ENCODE measurements at regions not wholly inside any gene's neighbourhood (a gene's known extent, or its start where the extent isn't known, plus 50 kb on each side); places are given as distances from the start of the nearest gene placed in this dataset.

DNA sequence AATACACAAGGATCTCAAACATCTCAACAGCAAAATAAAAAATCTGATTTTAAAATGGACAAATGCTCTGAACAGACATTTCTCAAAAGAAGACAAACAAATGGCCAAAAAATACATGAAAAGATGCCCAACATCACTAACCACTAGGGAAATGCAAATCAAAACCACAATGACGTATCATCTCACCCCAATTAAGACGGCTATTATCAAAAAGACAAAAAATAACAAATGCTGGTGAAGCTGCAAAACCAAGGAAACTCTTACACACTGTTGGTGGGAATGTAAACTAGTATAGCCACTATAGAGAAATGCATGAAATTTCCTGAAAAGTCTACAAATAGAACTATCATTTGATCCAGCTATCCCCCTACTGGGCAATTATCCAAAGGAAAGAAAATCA is 145.0 kb downstream of the BTG1 start:
- DNase-seq (ENCODE audit: low spot score), result no peak

DNA sequence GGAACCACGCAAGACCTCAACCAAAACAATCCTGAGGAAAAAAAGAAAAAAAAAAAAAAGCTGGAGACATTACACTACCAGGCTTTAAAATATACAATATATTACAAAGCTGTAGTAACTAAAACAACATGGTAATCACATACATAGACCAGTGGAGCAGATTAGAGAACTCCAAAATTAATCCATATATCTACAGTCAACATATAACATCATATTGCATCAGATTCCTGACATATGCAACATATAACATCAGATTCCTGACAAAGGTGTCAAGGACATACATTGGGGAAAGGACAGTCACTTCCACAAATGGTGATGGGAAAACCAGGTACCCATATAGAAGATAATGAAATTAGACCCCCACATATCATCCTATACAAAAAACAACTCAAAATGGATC is 145.8 kb downstream of the BTG1 start:
- DNase-seq (ENCODE audit: low spot score), result no peak

DNA sequence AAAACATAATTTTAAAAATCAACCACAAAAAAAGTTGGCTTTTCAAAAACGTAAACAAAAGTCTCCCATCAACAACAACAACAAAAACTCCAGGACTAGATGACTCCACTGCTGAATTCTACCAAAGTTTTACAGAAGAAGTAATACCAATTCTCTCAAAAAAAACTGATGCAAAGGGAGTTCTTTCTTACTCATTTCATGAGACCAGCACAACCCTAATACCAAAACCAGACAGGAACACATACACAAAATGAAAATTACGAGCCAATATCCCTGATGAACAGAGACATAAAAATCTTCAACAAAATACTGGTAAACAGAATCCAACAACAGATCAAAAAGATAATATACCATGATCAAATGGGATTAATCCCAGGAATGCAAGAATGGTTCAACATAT is 147.3 kb downstream of the BTG1 start:
- no peak for DNase-seq (ENCODE audit: low spot score)

DNA sequence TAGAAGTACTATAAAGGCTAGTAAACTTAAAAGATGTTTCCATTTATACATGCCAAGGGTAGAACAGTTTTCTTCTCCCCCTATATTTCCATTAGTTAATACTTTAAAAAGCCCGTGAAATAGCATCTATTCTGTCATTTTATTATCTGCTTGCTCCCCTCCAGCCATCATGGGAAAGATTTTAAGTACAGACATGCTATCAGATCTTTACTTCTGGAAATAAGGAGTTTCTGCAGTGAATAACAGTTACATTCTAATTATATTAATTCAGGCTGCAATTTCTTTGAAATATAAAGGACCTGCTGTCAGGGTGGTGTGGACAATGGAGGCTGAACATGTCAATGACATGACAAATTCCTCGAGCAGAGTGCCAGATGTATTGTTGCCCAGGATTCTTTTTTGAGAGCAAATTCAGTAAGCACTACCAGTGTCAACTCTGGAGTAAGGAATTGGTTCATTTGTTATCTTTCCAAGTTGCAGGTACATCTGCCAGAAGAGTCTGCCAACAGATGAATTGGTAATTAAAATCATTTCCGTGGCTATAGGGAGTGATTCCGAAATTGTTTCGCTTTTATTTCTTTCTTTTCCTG is 151.3 kb downstream of the BTG1 start:
- no peak for DNase-seq (ENCODE audit: low spot score)

DNA sequence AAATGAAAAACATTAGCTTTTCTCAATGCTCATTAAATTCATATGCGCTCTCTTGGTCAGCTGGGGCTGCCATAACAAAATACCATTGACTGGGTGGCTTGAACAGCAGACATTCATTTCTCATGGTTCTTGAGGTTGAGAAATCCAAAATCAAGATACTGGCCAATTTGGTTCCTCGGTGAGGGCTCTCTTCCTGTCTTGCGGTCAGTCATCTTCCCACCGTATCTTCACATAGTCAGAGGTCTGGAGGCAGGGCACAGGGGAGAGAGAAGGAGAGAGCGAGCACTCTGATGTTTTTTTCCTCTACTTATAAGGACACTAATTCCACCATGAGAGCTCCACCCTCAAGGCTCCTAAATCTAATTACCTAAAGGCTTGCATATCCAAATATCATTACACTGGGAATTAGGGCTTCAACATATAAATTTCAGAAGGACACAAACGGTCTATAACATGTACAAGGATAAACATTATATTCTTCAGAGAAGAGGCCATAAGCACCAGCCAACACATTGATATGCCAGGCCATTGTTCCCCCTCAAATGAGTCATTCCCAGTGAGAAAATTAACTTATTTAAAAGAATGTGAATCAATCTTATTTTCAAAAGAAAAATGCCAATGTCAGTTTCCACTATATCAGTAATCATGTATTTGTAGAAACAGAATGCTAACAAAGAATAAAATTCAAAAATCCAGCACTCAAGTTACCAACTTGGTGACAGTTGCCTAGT is 152.2 kb downstream of the BTG1 start:
- DNase-seq (ENCODE audit: low spot score), result no peak

DNA sequence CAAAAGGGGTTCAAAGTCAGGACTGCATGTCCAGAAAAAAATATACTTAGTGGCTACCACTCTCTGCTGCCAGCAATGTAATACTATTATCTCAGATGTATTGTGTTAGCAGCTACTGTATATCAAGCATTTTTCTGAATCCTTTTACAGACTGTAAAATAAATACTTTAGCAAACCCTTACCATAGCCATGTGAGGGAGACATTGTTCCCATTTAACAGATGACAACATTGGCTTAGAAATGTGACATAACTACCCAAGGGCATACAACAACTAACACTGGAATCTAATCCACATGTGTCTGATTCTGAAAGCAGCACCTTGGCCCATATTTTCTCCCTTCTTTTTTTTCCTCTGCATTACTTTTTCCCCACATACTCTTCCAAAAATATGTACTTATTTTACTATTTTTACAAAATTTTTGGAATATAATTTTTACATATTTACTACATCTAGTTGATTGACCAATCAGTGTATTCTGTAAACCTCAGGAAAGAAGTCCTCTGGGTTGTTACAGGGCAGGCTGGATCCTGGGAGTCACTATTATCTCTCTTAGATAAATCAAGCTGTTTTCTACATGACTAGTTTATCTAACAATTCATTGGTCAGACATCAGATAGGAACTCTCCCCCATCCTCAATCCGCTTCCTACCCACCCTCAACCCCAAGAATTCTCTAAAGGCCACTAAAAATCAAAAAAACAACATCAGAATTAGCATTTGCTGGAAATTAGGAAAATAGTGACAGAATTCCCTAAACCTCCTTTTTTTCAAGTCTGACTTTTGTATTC is 154.1 kb downstream of the BTG1 start:
- no peak for DNase-seq (ENCODE audit: low spot score)

DNA sequence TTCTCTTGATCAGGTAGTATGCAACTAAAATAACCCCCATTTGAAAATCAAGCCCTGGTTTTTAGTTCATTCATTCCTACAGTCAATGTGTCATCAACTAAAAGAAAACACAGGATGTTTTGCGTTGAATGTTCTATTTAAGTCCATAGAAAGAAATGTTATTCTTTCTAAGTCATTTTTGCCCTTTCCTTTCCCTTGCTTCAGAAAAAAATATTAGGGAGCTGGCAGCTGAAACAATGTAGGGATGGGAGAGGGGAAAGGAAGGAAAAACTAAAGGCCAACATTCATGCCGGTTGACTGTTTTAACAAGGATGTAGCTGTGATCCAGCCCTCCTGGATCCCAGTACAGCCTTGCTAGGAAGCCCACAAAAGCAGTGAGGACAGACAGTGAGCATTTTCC is 155.1 kb downstream of the BTG1 start:
- DNase-seq (ENCODE audit: low spot score), result no peak

DNA sequence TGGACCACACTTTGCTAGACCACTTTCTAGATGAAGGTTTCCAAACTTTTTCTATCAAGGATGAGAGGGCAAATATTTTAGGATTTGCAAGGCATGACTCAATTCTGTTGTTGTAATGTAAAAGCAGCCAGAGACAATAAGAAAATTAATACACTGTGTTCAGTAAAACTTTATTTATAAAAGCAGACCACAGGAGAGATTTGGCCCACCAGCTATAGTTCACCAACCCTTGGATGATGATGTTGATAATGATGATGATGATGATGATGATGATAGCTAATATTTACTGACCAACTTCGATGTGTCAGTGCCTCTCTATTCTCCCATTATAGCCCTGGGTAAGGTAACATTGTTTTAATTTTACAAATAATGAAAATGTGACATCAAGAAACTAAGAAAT is 156.5 kb downstream of the BTG1 start:
- no peak for DNase-seq (ENCODE audit: low spot score)

DNA sequence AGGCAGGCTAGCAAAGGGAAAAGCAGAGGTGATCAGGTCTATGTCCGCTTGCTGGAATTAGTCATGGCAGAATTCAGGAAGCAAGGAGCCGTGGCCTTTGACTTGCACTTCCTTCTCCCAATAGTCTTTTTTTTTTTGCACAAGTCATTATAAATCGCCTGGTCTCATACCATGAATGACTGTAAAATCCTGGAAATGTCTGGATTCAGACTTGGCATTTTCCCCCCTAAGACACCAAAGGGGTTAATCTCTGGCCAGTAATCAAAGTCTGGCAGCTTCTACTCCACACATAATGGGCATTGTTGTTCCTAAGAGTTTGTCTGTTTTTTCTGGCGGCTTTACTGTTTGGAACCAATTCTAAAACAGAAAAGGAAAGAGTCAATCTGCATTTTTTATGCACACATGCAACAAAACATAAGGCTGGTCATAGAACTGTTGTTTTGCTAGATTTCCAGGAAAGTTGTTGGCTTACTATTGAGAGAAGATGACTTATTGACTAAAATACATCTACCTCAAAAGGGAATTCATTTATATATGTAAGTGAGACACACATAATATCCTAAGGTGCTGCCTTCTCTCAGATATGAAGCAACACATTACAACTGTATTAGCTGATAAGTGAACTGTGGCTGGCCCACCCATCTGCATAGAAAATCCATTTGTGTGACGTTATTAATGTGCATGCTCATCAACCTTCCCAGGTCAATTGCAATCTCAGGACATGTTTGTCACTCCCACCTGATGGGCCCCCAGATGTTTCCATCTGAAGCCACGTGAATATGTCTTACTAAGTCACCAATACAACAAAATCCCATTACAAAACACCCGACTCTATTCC is 157.3 kb downstream of the BTG1 start:
- no peak for DNase-seq (ENCODE audit: low spot score)

DNA sequence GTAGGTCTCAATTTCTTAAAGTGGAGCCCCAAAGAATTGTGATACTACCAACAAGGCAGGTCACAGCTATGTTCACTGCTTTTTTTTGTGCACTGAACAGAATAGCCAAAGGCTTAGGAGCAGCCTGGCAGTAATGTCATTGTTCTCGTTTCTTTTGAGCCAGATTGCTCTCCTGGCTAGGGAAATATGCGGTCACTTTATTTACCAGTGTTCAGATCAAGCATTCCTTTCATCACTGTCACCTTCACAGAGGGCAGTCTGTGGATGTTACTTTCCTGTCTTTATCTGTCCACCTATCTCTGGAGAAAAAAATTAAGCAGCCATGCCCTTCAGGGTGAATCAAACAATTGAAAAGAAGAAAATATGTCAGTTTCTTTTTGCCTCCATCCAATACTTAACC is 159.6 kb downstream of the BTG1 start:
- DNase-seq (ENCODE audit: low spot score), result peak; percentile 26

DNA sequence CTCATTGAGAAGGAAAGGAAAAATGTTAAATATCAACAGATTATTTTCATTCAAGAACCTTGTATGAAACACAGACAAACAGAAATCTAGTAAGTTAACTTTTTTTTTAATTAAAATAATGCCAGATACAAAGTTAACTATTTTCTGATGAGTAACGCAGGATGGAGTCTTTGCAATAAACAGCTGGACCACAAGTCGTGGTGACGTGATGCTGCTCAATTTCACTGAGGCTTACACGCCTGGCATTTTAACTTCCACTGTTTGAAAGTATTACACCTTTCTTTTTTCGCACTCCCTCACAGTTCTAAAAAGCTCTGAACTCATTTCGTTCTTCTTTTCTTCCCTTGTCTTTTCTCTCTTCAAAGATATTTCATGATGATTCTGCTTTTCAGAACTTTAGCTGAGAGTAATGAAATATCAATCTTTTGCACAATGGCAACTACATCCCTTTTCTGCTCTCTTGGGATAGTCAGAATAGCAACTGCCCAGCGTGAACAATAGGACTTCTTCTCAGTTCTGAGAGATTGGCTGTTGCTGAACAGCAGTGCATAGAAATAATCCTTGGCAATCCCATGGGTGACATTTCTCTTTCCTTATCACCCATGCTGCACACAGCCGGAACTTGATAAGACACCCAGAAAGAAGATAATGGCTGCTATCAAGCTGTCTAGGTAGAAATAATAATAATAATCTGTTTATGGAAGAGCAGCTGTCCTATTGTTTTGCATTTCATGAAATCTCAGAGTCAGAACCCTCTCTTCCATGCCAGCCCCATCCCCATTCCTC is 160.5 kb downstream of the BTG1 start:
- peak; percentile 67 for DNase-seq (ENCODE audit: low spot score)

DNA sequence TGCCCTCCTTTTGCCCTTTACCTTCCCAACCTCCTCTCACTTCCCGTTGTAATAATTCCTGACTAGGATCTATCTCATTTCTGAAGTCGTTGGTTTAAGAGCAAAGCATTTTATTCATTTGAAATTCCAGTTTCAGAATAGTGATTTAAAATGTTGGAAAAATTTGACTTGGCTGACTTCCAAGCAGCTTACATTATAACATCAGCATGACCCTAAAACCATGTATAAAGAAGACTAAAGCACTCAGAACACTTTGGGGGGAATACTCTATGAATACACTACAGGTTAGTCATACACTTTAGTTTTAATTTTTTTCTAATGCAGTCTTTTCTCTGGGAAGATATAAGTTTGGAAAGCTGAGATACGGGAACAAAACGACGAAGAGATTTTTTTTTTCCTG is 161.1 kb downstream of the BTG1 start:
- no peak for DNase-seq (ENCODE audit: low spot score)

DNA sequence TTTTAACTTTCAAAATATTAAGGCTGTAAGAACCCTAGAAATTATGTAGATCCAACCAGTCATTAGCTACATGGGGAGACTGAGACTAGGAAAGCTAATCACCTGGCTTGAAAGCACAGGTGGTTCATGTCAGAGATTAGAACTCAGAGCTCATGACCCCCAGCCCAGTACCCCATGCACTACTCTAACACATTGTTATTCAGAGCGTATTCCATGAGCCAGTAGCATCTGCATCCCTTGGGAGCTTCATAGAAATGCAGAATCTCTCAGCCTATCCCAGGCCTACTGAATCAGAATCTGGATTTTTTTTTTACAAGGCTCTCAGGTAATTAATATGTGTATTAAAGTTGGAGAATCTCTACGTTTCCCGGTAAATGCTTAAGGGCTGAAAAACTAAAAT is 161.7 kb downstream of the BTG1 start:
- no peak for DNase-seq (ENCODE audit: low spot score)

DNA sequence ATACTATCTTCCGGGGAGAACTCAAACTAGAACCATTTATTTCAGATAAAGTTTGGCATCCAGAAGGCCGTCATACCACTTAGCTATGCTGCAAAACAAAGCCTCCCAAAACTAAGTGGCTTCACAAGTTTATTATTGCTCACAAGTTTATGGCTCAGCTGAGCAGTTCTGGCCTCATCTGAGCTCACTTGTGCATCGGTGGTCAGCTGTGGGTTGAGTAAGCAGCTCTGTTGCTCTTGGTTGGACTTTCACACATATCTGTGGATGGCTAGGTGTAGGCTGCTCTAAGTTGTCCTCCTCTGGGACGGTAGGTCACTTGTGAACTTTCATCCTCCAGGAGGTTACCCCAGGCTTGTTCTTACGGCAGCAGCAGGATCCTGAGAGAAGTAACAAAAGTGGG is 162.7 kb downstream of the BTG1 start:
- DNase-seq (ENCODE audit: low spot score), result no peak

DNA sequence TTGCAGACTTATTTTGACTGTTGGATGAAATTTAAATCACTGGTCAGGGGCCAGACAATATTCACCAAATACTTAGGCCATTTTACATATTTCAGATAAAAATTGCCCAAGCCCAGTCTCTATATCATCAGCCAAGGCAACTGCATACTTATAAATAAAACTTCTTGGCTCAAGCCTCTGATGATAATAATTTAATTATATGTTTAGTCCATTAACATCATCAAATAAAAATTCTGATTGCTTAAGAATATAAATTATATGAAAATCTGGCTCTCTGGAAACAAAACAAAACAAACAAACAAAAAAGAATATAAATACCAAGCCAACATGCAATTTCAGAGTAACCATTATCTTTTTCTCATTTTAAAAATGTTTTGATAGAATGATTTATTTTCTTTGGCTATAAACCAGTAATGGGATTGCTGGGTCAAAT is 165.2 kb downstream of the BTG1 start:
- no peak for DNase-seq (ENCODE audit: low spot score)

DNA sequence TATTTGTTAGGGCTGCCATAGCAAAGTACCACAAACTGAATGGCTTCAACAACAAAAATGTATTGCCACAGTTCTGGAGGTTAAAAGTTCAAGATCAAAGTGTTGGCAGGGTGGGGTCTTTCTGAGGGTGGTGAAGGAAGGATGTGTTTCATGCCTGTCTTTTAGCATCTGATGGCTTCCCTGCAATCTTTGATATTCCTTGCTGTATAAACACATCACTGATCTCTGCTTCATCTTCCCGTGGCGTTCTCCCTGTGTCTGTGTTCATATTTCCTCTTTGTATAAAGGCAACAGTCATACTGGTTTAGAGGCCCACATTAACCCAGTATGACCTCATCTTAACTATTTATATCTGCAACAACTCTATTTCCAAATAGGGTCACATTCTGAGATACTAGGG is 167.5 kb downstream of the BTG1 start:
- no peak for DNase-seq (ENCODE audit: low spot score)

DNA sequence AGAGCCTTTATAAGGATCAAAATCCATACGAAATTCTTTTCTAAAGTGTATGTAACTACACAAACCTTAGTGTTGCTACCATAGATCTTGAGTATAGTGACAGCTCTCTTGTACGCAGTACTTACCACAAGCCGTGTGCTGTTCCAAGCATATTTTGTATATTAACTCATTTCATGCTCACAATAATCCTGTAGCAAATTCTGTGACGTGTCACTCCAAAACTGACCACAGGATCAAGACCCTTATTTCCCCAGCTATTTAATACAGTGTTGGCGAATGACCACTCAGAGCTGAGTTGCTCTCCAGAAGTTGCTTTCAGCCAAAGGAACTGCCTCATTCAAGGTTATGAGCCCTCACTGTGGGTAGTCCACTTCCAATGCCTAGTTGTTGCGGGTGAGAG is 169.8 kb downstream of the BTG1 start:
- DNase-seq (ENCODE audit: low spot score), result no peak

DNA sequence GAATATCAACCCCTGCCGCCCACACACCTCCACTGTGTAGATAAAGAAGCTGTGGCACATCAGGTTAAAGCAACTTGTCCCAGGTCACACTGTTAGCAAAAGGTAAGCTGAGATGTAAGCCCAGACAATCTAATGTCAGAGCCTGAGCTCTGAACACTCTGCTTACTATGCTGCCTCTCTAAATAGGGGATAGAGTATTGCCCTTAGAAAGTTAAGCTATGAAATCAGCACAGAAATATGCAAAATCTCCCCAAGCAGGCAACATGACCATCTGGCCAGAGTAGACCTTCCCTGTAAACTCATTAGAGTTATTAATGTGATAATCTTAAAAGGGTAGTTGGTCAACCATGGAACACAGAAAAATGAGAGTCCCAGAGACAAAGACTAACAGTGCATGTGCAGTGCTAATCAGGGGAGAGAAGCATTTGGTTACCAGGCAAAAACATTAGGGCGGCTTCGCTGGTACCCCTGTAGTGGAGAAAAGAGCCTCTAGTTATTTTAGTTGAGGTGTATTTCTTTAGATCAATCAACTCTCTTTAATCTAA is 171.0 kb downstream of the BTG1 start:
- DNase-seq (ENCODE audit: low spot score), result peak; percentile 32

DNA sequence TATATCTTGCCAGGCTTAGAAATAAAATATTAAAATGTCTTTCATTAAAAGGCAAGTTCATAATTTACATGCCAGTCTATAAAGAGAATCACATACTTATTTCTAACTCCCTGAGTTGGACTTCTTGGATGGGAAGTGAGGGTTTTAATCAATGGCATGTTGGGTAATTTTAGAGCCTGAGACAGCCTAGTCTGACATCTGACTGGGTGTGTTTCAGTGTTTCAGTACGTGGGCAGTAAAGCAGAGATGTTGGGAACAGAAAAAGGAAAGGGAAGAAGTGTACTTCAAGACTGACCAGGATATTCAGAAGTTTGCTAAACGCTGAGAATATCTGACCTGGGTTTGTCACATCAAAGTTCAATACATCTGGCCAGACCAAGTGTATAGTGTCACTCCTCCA is 171.8 kb downstream of the BTG1 start:
- no peak for DNase-seq (ENCODE audit: low spot score)

DNA sequence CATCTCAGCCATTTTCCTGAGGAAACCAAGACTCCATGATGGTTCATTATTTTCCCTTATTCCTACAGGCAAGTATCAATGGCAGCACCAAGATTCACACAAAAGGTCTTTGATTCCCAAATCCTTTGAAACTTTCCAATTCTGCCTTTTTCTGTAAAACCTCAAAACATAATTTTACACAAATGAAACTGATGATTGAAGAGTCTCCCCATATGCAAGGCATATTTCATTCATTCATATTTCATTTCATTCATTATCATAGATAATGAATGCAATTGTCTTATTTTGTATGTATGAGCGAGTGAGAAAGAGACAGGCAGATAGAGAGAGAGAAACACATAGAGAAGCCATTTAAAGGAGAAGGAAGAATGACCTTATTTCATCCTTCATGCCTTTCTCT is 172.8 kb downstream of the BTG1 start:
- DNase-seq (ENCODE audit: low spot score), result no peak

DNA sequence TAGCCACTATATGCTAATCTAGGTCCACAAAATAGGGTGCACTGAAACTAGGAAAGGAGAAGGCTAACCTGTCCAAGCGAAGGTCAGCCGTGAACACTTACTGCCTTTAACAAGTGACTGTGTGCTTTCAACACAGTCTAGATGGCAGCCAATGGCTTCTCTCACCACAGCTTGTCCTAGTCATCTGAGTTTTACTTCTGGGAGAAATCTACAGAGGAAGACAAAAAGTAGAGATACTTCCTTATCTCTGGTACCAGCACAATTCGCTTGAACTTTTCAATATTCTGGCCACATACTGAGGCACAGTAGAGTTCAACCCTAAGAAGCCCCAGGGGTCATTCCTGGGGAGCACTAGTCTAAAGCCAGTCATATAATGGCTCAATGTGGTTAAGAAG is 176.9 kb downstream of the BTG1 start:
- no peak for DNase-seq (ENCODE audit: low spot score)
